Endodermal cell (in vitro differentiated cells): ENCODE measurements at regions not wholly inside any gene's neighbourhood (a gene's known extent, or its start where the extent isn't known, plus 50 kb on each side); places are given as distances from the start of the nearest gene placed in this dataset.

Experiments used
- DNase-seq: peaks from one replicate; pipeline ENCODE4 v3.0.0-alpha.2; 2017
- H3K27ac ChIP-seq: 2 replicates; pipeline ENCODE4 v1.5.1; 2013; ENCODE audit warnings: mild to moderate bottlenecking, low read depth, low read length, moderate library complexity
- H3K27me3 ChIP-seq: 2 replicates; pipeline ENCODE4 v1.6.1; 2013; ENCODE audit warnings: mild to moderate bottlenecking, low read length, moderate library complexity; ENCODE audit not compliant: insufficient read depth, control insufficient read depth, poor library complexity, severe bottlenecking
- H3K36me3 ChIP-seq: 2 replicates; pipeline ENCODE4 v1.7.0; 2013; ENCODE audit warnings: mild to moderate bottlenecking, low read length, moderate library complexity; ENCODE audit not compliant: control insufficient read depth, insufficient read depth
- H3K4me1 ChIP-seq: one replicate; pipeline ENCODE4 v1.7.0; 2013; ENCODE audit warnings: low read length; ENCODE audit not compliant: control insufficient read depth, insufficient read depth
- H3K4me3 ChIP-seq: 2 replicates; pipeline ENCODE4 v1.5.1; 2013; ENCODE audit warnings: mild to moderate bottlenecking, low read length, moderate library complexity
- H3K9ac ChIP-seq: 2 replicates; pipeline ENCODE4 v1.6.1; 2013; ENCODE audit warnings: mild to moderate bottlenecking, low read length, moderate library complexity; ENCODE audit not compliant: poor library complexity, severe bottlenecking; ENCODE audit errors: extremely low read depth
- H3K9me3 ChIP-seq: 2 replicates; pipeline ENCODE4 v1.6.1; 2013; ENCODE audit warnings: mild to moderate bottlenecking, low read length, moderate library complexity; ENCODE audit not compliant: control insufficient read depth
- H3K27ac Mint-ChIP-seq: 2 replicates; pipeline ENCODE4 v1.8.0; 2020; ENCODE audit warnings: mixed read lengths
- H3K27me3 Mint-ChIP-seq: 2 replicates; pipeline ENCODE4 v1.8.0; 2021; ENCODE audit warnings: mild to moderate bottlenecking, mixed read lengths; ENCODE audit not compliant: insufficient read depth
- H3K36me3 Mint-ChIP-seq: 2 replicates; pipeline ENCODE4 v1.8.0; 2020; ENCODE audit warnings: low read depth, mixed read lengths
- H3K4me1 Mint-ChIP-seq: 2 replicates; pipeline ENCODE4 v1.8.0; 2020; ENCODE audit warnings: mixed read lengths
- H3K4me3 Mint-ChIP-seq: 2 replicates; pipeline ENCODE4 v1.8.0; 2020; ENCODE audit warnings: mild to moderate bottlenecking, moderate library complexity, mixed read lengths
- H3K9me3 Mint-ChIP-seq: 2 replicates; pipeline ENCODE4 v1.8.0; 2020; ENCODE audit warnings: mild to moderate bottlenecking, mixed read lengths
- CTCF ChIP-seq: fragments of 200-600 bp; sonication (generic); conservative IDR thresholded peaks from 2 replicates; pipeline ENCODE4 v1.5.0; 2021; ENCODE audit warnings: antibody characterized with exemption, mild to moderate bottlenecking
- WGBS, 2 experiments: methylation state at CpG; one replicate each; pipeline versions ENCODE4 v1.1.5 to v1.1.7; 2013; ENCODE audit warnings: missing lambda C conversion rate in 2 of 2, mixed read lengths in 1 of 2; ENCODE audit not compliant: insufficient coverage in 1 of 2, insufficient read length in 1 of 2; 5-methylcytosine and 5-hydroxymethylcytosine counted together

DNA sequence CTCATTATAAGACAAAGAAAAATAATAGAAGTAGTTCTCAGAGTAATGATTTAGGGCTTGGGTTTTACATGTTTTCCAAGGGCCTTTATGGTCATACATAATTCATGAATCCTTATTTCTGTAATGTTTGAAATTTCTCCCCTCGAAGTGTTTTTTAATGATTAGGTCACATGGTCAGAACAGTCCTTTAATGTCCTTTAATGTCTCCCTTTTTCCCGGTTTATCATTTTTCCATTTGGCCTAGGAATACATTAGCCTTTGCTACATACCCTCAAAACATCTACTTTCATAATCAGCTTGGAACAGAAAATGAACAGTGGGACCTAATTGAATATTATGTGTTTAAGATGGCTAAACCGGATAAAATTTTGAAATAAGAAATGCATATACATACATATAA, 159.9 kb upstream of the ROBO2 start:
- DNase-seq: no peak
- Mint-ChIP-seq H3K4me3 (no peak overlapping the region), H3K36me3 (no peaks in the 10 kb centered on the region), H3K27ac (no peak overlapping the region), H3K9me3 (no peaks in the 10 kb centered on the region), H3K27me3 (no peaks in the 10 kb centered on the region), H3K4me1 (no peaks in the 10 kb centered on the region)
- WGBS, 2 experiments: 85 to 93% methylated on average over 2 of the region's 3 CpGs
- Histone ChIP-seq H3K4me3 (no peak overlapping the region), H3K27me3 (no peaks in the 10 kb centered on the region), H3K9me3 (peaks cover 5% of the 10 kb centered on the region), H3K9ac (no peak overlapping the region), H3K36me3 (no peaks in the 10 kb centered on the region), H3K27ac (no peak overlapping the region), H3K4me1 (no peaks in the 10 kb centered on the region)
- TF ChIP-seq CTCF: no peak

DNA sequence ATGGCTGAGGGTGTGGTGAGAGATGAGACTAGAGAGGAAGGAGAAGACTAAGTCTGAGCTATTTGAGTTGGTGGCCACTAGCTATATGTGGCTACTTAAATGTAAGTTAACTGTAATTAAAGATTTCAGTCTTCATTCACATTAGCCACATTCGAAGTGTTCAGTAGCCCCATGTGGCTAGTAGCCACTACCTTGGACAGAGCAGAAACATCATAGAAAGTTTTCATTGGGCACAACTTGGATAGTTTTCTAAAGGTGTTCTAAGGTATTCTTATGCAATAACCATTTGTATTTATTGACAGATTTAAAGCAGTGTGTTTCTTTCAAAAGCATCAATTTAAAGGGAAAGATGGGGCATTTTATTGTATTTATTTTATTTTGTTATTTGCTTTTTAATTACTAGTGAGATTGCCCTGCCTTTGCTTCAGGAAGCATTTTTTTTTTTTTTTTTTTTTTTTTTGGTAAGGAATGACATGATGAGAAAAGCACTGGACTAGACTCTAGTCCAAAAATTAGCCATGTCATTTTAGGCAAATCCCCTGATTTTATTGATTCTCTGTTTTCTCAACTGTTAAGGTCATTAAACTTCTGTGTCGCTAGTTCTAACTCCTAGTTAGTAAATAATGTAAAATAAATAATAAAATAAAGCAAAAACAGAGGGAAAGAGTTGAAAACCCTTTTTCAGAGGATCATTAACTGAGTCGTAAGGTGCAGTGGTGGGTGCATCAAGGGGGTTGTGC, 153.0 kb upstream of the ROBO2 start:
- H3K36me3 ChIP-seq: no peaks in the 10 kb centered on the region
- no peaks in the 10 kb centered on the region for H3K9me3 ChIP-seq
- no peak overlapping the region for H3K4me3 Mint-ChIP-seq
- H3K4me1 Mint-ChIP-seq: no peaks in the 10 kb centered on the region
- no peak for TF ChIP-seq CTCF
- H3K27me3 Mint-ChIP-seq: no peaks in the 10 kb centered on the region
- H3K27ac ChIP-seq: no peak overlapping the region
- H3K4me3 ChIP-seq: no peak overlapping the region
- no peaks in the 10 kb centered on the region for H3K36me3 Mint-ChIP-seq
- H3K27ac Mint-ChIP-seq: no peak overlapping the region
- 91 to 100% methylated on average over 1 to 3 of the region's 3 CpGs for WGBS, 2 experiments
- no peak overlapping the region for H3K9ac ChIP-seq
- H3K27me3 ChIP-seq: no peaks in the 10 kb centered on the region
- no peaks in the 10 kb centered on the region for H3K9me3 Mint-ChIP-seq
- H3K4me1 ChIP-seq: no peaks in the 10 kb centered on the region
- no peak for DNase-seq

DNA sequence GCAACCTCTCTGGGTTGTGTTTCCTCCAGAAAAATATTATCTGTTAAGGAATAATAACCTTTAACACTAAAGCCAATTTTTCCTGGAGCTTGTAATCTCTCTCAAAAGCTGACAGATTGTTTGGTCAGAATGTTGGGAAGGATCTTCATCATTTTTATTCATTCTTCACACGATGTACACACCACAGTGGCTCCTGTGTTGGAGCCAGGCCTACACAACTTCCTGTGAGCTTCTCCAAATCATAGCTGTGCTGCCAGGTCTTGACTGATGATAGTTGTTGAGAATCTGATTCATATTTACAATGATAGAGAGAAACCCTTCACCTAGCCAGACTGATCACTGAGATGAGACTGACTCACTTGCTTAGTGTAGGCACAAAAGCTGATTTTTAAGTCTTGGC, 151.0 kb upstream of the ROBO2 start:
- WGBS, 2 experiments: 83% methylated on average over 1 of the region's 1 CpG; no CpG with 5 or more reads in 1 of the 2 experiments
- no peak for TF ChIP-seq CTCF
- H3K4me1 Mint-ChIP-seq: no peaks in the 10 kb centered on the region
- Histone ChIP-seq H3K27ac (no peak overlapping the region), H3K27me3 (no peaks in the 10 kb centered on the region), H3K9ac (no peak overlapping the region), H3K4me1 (no peaks in the 10 kb centered on the region), H3K9me3 (no peaks in the 10 kb centered on the region), H3K4me3 (no peak overlapping the region), H3K36me3 (no peaks in the 10 kb centered on the region)
- no peaks in the 10 kb centered on the region for H3K36me3 Mint-ChIP-seq
- H3K27me3 Mint-ChIP-seq: no peaks in the 10 kb centered on the region
- no peaks in the 10 kb centered on the region for H3K9me3 Mint-ChIP-seq
- H3K27ac Mint-ChIP-seq: no peak overlapping the region
- no peak overlapping the region for H3K4me3 Mint-ChIP-seq
- no peak for DNase-seq
